SU-DHL-6 (cell line): ENCODE measurements at regions not wholly inside any gene's neighbourhood (a gene's known extent, or its start where the extent isn't known, plus 50 kb on each side); places are given as distances from the start of the nearest gene placed in this dataset.

Experiments
- EZH2phosphoT487 ChIP-seq: fragments of 200-600 bp; sonication (generic), shearing (Covaris generic); conservative IDR thresholded peaks from 2 replicates; pipeline ENCODE4 v1.6.1; 2018; ENCODE audit warnings: mild to moderate bottlenecking, antibody characterized with exemption, low read length, moderate library complexity, mixed read lengths
- TF ChIP-seq, protein P1 (sequence below): fragments of 200-600 bp; sonication (generic); IDR thresholded peaks from one replicate; pipeline ENCODE4 v1.5.1; 2017; ENCODE audit warnings: antibody characterized with exemption, mild to moderate bottlenecking, low read length, moderate library complexity; ENCODE audit not compliant: insufficient read depth, poor library complexity, severe bottlenecking

- TF ChIP-seq, protein P1, sequence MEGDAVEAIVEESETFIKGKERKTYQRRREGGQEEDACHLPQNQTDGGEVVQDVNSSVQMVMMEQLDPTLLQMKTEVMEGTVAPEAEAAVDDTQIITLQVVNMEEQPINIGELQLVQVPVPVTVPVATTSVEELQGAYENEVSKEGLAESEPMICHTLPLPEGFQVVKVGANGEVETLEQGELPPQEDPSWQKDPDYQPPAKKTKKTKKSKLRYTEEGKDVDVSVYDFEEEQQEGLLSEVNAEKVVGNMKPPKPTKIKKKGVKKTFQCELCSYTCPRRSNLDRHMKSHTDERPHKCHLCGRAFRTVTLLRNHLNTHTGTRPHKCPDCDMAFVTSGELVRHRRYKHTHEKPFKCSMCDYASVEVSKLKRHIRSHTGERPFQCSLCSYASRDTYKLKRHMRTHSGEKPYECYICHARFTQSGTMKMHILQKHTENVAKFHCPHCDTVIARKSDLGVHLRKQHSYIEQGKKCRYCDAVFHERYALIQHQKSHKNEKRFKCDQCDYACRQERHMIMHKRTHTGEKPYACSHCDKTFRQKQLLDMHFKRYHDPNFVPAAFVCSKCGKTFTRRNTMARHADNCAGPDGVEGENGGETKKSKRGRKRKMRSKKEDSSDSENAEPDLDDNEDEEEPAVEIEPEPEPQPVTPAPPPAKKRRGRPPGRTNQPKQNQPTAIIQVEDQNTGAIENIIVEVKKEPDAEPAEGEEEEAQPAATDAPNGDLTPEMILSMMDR, result no peak
- TF ChIP-seq EZH2phosphoT487, result no peak
Observed at GRCh38 chr10:37053476-37053875, 71.9 kb upstream of the ANKRD30A start.
